Mesothelial cell of epicardium (in vitro differentiated cells): ENCODE measurements at regions not wholly inside any gene's neighbourhood (a gene's known extent, or its start where the extent isn't known, plus 50 kb on each side); places are given as distances from the start of the nearest gene placed in this dataset.
"Not testable (repeated sequence)": the region's sequence is repeated elsewhere in the genome, so short reads cannot be mapped to it uniquely, and the experiment has no call there.

Experiments
- DNase-seq, 2 experiments: peaks; one replicate each; pipeline ENCODE4 v3.0.0; 2021; ENCODE audit warnings: low spot score in 2 of 2; ENCODE audit not compliant: unreplicated experiment in 2 of 2
- H3K27ac Mint-ChIP-seq: 2 replicates; pipeline ENCODE4 v1.8.0; 2021; ENCODE audit warnings: mixed read lengths
- H3K27me3 Mint-ChIP-seq: 2 replicates; pipeline ENCODE4 v1.8.0; 2021; ENCODE audit warnings: low read depth, mixed read lengths
- H3K36me3 Mint-ChIP-seq: 2 replicates; pipeline ENCODE4 v1.8.0; 2021; ENCODE audit warnings: mixed read lengths
- H3K4me1 Mint-ChIP-seq: 2 replicates; pipeline ENCODE4 v1.8.0; 2021; ENCODE audit warnings: mixed read lengths
- H3K4me3 Mint-ChIP-seq: 2 replicates; pipeline ENCODE4 v1.8.0; 2021; ENCODE audit warnings: mild to moderate bottlenecking, moderate library complexity, mixed read lengths
- H3K9me3 Mint-ChIP-seq: 2 replicates; pipeline ENCODE4 v1.8.0; 2021; ENCODE audit warnings: mixed read lengths
- TF ChIP-seq, protein P1 (sequence below): fragments of 200-600 bp; sonication (generic); IDR thresholded peaks from one replicate; pipeline ENCODE4 v1.5.0; 2021; ENCODE audit warnings: antibody characterized with exemption; ENCODE audit not compliant: unreplicated experiment

DNA sequence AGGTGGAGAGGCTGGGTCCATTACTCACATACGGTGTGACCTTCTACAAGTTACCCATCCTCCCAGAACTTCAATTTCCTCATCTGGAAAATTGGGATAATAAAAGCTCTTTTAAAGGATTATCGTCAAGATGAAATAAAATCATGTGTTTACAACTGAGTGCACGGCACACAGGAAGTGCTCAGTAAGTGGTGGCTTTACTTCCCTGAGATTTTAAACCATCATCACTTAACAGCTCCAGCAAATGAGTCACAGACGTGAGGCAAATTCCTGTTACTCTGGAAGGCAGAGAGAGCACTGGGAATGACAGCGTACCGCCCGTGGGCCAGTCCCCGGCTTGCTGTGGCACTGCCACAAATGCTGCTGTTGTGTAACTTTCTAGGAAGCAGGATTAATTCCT, 64.1 kb downstream of the MRPL57 start:
- TF ChIP-seq, protein P1, sequence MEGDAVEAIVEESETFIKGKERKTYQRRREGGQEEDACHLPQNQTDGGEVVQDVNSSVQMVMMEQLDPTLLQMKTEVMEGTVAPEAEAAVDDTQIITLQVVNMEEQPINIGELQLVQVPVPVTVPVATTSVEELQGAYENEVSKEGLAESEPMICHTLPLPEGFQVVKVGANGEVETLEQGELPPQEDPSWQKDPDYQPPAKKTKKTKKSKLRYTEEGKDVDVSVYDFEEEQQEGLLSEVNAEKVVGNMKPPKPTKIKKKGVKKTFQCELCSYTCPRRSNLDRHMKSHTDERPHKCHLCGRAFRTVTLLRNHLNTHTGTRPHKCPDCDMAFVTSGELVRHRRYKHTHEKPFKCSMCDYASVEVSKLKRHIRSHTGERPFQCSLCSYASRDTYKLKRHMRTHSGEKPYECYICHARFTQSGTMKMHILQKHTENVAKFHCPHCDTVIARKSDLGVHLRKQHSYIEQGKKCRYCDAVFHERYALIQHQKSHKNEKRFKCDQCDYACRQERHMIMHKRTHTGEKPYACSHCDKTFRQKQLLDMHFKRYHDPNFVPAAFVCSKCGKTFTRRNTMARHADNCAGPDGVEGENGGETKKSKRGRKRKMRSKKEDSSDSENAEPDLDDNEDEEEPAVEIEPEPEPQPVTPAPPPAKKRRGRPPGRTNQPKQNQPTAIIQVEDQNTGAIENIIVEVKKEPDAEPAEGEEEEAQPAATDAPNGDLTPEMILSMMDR = no peak
- no peak overlapping the region for H3K27ac Mint-ChIP-seq
- H3K4me1 Mint-ChIP-seq = peaks cover 14% of the 10 kb centered on the region
- DNase-seq = no peak
- H3K4me3 Mint-ChIP-seq = no peak overlapping the region
- H3K27me3 Mint-ChIP-seq = peaks cover 6% of the 10 kb centered on the region
- peaks cover 5% of the 10 kb centered on the region for H3K9me3 Mint-ChIP-seq
- no peaks in the 10 kb centered on the region for H3K36me3 Mint-ChIP-seq

- TF ChIP-seq, protein P1 = no peak
- peaks cover 12% of the 10 kb centered on the region for H3K4me1 Mint-ChIP-seq
- DNase-seq = no peak
- H3K27ac Mint-ChIP-seq = no peak overlapping the region
- no peak overlapping the region for H3K4me3 Mint-ChIP-seq
- H3K36me3 Mint-ChIP-seq = no peaks in the 10 kb centered on the region
- peaks cover 4% of the 10 kb centered on the region for H3K27me3 Mint-ChIP-seq
- peaks cover 5% of the 10 kb centered on the region for H3K9me3 Mint-ChIP-seq
These were observed 65.8 kb downstream of the MRPL57 start for GRCh38 chr13:21242236-21242635.

DNA sequence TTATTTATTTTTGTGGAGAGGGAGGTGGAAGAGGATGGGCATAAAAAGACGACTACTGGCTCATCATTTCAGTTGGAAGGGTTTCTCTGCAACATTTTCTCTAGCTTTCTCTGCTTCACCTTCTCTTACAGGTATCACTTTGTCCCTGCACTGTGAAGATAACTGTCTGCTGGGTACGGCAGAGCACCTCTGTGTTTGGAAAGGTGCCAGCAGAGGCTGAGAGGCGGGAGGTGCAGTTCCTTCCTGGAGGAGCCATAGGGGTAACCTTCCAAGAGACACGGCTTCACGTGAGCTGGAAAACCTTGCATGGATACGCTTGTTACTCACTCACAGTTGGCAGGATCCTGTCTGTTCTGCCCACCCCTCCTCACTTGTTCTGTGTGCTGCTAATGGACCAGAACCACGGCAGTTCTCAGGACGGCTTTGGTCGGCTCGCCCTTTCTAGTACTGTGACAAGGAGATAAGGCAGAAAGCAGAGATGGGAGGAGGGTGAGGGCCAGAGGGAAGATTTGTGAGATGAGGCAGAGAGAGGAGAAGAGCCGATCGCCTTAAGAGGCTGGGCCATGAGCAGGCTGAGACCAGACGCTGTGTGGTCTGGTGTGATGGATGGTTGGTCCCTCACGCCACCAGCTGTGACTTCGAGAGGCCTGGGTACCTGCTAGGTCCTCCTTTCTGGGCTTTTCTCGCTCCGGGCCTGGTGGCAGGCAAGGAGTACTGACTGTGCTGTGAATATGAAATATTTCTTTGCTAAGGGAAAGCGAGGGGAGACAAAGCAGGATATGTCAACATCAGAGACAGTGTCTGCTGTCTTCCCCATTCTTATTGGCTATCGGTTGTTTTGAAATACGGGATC, 66.8 kb downstream of the MRPL57 start:
- Mint-ChIP-seq H3K4me3 (no peak overlapping the region), H3K4me1 (peaks cover 12% of the 10 kb centered on the region), H3K27me3 (peaks cover 6% of the 10 kb centered on the region), H3K27ac (no peak overlapping the region), H3K36me3 (no peaks in the 10 kb centered on the region), H3K9me3 (peaks cover under 1% of the 10 kb centered on the region)
- TF ChIP-seq, protein P1 = no peak
- no peak for DNase-seq

- H3K36me3 Mint-ChIP-seq, DNase-seq, H3K9me3 Mint-ChIP-seq, H3K27ac Mint-ChIP-seq, H3K27me3 Mint-ChIP-seq, H3K4me3 Mint-ChIP-seq: not testable (repeated sequence)
- H3K4me1 Mint-ChIP-seq = peaks cover 12% of the 10 kb centered on the region
These were observed 67.4 kb downstream of the MRPL57 start for GRCh38 chr13:21243898-21244184.

GRCh38 chr13:21246761-21247452, 70.4 kb downstream of the MRPL57 start:
- H3K4me1 Mint-ChIP-seq = peaks cover 12% of the 10 kb centered on the region
- no peak for DNase-seq
- no peak overlapping the region for H3K27ac Mint-ChIP-seq
- peaks cover 2% of the 10 kb centered on the region for H3K9me3 Mint-ChIP-seq
- H3K27me3 Mint-ChIP-seq = peaks cover 2% of the 10 kb centered on the region
- H3K36me3 Mint-ChIP-seq = no peaks in the 10 kb centered on the region
- TF ChIP-seq, protein P1 = no peak
- H3K4me3 Mint-ChIP-seq = no peak overlapping the region

- Mint-ChIP-seq H3K9me3 (peaks cover 6% of the 10 kb centered on the region), H3K27me3 (peaks cover 6% of the 10 kb centered on the region), H3K36me3 (no peaks in the 10 kb centered on the region), H3K4me1 (no peaks in the 10 kb centered on the region), H3K4me3 (no peak overlapping the region), H3K27ac (no peak overlapping the region)
- TF ChIP-seq, protein P1 = no peak
- no peak for DNase-seq
These were observed 79.9 kb downstream of the MRPL57 start for GRCh38 chr13:21256351-21256761.
